Posterior vena cava (tissue), 2 donors: ENCODE measurements at regions not wholly inside any gene's neighbourhood (a gene's known extent, or its start where the extent isn't known, plus 50 kb on each side); places are given as distances from the start of the nearest gene placed in this dataset.
"Not testable (repeated sequence)": the region's sequence is repeated elsewhere in the genome, so short reads cannot be mapped to it uniquely, and the experiment has no call there.

Experiments
- DNase-seq: peaks from one replicate; pipeline ENCODE4 v3.0.0-alpha.2; 2020; ENCODE audit warnings: low spot score
- intact Hi-C, 2 donors: fragments of 100-400 bp; cut with DNase I; formaldehyde crosslinking; loops; one replicate each; pipeline versions ENCODE4 v1.14.1 to v1.14.2; 2022 to 2023
- donor health status: DM: yes; HTN: yes; CAD: no.
- donor health status: DM: yes; HTN: yes; CAD: no.

DNA sequence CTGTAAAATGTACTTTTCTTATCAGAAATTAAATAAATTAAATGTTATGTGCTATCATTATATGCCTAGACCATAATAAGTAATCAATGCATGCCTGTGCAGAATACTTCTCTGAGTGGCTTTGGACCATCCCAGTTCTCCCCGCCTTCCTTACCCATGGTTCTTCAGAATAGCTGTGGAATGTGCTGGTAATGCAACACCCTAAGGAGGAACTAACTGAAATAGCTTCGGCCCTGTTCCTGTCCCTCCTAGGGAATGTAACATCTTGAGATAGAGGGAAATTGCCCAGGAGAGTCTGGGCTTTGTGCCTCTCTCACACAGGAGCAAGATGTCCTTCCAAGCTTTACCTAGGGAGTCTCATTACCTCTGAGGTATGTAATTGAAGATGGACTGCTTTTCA, 693.6 kb upstream of the HS3ST1 start:
- intact Hi-C loops = no loop called here
- DNase-seq = no peak

DNA sequence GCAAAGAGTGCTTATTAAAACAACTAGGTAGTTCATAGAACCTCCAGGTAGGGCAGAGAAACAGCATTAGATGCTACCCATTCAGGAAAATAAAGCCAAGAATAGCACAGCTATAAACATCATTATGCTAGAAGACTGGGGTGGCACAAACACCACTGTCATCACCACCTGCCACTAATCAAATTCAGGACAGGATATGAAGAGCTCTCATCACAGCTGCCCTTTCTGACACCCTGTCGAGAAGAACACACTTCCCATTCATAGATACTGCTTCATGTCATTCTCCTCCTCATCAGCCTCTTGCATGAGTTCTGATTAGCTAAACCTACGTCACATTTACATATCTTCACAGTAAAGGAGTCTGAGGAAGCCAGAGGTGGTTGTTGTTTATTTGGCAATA, 692.3 kb upstream of the HS3ST1 start:
- intact Hi-C loops = no loop called here
- DNase-seq = no peak

DNA sequence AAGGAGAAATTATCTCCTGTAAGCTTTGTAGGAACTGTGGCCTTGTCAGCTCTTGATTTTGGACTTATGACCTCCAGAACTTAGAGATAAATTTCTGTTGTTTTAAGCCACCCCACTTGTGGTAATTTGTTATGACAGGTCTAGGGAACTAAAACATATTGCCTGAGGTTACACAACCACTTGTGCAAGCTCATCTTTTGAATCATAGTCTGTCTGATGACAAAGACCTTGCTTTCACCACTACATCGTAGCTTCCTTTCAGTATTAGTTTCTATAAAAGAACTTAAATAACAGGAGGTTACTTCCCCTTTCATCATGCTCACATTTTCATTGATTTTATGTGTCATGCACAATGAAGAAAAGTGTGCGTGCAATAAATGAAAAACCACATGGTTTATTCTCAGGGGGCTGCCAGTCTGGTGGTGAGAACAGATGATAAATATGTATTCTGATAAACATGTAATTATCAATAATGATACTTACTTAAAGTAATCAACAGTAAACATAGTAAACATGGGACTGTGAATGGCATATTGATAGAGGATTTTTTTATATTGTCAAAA, 690.0 kb upstream of the HS3ST1 start:
- no peak for DNase-seq
- intact Hi-C loops = no loop called here

DNA sequence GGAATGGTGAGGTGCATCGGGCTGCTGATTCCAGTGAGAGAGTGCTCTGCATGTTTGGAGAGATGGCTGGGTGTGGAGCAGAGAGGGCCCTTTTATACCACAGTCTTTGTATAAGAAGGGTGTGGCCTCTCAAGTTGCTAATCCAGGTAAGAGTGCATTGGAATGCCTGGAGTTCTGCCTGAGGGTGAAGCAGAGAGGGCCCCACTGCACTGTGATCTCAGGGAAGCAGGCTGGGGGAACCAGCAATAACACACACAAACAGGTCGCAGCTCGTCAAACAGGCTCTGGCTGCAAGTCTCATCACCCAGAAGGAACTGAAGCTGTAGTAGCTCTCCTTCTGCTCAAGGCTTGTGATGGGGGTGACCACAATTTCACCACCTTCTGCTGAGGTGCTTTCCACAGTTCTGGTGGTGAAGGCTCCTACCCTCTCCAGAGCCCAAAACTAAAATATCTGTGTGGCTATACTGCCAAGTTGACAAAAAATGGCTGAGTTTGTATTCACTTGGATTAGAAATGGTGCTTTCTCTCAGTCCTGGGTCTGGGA, 687.4 kb upstream of the HS3ST1 start:
- intact Hi-C loops = no loop called here
- no peak for DNase-seq

DNA sequence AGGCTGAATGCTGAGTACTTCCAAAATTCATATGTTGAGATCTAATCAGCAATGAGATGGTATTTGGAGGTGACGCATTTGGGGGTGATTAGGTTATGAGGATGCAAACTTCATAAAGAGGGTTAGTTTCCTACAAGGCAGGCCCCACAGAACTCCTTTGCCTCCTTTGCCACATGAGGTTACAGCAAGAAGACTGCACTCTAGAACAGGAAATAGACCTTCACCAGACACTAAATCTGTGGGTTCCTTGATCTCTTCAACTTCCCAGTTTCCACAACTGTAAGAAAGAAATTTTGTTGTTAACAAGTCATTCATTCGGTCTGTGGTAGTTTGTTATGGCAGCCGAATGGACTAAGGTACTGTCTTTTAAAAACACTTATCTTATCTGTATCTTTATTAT, 681.9 kb upstream of the HS3ST1 start:
- intact Hi-C loops = no loop called here
- DNase-seq = no peak

DNA sequence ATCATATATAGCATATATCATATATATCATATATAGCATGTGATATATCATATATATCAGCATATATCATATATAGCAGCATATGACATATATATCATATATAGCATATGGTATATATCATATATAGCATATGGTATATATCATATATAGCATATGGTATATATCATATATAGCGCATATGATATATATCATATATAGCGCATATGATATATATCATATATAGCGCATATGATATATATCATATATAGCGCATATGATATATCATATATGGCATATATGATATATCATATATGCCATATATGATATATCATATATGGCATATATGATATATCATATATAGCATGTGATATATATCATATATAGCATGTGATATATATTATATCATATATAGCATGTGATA, 680.4 kb upstream of the HS3ST1 start:
- intact Hi-C loops, DNase-seq: not testable (repeated sequence)

DNA sequence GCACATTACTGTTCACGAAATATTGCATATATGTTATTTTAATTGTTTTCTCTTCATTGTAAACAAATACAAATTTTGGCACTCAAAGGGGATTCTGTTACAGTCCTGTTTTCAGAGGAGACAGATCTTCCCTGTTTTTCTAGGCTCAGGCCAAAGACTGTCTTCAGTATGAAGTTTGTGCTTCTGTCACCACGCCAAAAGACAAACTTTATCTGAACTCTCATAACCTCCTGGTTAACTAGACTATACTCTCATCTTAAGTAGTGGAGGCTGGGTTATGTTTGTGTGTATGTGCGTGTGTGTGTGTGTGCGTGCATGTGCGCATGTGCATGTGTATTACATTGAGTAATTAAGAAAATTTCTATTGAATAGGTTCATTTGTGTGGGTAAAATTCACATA, 676.8 kb upstream of the HS3ST1 start:
- intact Hi-C loops = no loop called here
- no peak for DNase-seq

DNA sequence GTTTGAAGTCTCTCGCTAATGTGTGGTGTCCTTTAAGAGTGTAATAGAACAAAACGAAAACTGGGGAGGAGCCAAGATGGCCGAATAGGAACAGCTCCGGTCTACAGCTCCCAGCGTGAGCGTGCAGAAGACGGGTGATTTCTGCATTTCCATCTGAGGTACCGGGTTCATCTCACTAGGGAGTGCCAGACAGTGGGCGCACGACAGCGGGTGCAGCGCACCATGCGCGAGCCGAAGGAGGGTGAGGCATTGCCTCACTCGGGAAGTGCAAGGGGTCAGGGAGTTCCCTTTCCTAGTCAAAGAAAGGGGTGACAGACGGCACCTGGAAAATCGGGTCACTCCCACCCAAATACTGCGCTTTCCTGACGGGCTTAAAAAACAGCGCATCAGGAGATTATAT, 661.2 kb upstream of the HS3ST1 start:
- intact Hi-C loops, DNase-seq: not testable (repeated sequence)

DNA sequence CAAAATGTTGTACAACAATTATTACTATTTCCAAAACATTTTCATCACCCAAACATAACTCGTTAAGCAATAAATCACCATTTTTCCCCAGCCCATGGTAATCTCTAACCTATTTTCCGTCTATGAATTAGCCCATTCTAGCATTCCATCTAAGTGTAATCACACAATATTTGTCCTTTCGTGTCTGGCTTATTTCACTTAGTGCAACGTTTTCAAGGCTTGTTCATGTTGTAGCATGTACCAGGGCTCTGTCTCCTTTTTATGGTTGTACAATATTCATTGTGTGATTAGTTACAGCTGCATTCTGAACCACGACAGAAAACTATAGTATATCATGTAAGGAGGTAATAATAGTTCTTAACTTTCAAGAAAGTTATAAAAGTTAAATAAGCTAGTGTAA, 656.0 kb upstream of the HS3ST1 start:
- intact Hi-C loops = no loop called here
- DNase-seq = no peak

DNA sequence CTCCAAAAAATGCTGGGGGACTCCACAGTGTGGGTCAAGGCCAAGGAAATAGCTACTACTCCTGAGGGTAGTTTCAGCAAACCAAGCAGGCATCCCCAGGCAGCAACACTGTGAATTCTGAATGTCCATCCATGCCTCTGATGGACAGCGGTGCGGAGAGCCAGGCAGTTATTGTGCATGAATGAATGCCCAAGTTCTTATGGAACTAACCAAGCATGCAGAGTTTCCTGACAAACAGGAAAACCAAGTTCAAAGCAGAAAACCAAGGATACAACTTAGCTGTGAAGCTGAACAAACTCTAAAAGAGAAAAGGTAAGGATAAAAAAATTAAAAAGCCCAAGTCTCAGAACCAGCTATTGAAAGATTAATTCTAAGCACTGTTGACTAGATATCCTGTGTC, 642.6 kb upstream of the HS3ST1 start:
- DNase-seq = no peak
- intact Hi-C loops = no loop called here

DNA sequence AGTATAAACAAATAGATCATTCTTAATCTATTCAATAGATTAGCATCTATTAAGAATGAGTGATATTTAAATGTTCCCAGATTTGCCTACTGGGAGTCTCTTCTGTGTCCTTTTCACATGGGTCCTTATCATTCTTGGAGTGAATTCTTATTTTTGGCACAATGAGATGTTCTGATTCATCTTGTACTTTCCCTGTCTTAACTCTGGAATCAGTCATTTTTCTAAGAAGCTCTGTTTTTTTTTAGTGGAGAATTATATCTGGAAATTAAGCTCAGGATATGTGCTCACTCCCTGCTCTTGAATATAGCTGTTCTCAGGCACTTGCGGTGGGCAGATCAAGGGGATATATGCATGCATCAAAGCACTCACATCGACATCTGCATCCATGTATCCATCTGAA, 625.3 kb upstream of the HS3ST1 start:
- no peak for DNase-seq
- intact Hi-C loops = no loop called here

DNA sequence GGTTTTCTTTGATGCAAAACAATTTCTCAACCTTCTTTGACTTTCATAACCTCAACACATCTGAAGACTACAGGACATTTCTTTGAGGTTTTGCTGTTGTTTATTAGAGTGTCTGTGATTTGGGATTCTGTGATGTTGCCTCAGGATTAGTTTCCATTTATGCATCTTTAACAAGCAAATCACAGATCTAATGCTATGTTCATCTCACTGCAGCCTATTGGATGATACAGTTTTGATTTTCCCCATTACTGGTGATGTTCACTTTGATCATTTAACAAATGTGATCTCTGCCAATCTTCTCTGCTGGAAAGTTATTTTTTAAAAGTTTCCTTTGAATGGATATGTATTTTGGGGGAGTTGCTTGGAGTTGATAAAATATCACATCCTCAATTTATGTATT, 624.9 kb upstream of the HS3ST1 start:
- no peak for DNase-seq
- intact Hi-C loops = no loop called here

DNA sequence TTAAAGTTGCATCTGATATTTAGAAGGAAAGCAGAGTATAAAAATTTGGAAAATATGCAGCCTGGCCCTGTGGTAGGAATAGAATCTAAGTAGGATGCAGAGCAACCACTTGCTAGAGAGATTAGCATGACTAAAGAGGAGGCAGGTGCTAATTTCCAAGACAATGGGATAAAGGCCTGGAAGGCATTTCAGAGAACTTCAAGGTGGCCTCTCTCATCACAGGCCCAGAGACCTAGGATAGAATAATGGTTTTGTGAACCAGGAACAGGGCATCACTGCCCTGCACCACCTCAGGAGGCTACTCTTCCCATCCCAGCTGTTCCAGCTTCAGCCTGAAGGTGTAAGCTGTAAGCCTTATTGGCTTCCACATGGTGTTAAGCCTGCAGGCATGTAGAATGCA, 621.7 kb upstream of the HS3ST1 start:
- intact Hi-C loops = no loop called here

DNA sequence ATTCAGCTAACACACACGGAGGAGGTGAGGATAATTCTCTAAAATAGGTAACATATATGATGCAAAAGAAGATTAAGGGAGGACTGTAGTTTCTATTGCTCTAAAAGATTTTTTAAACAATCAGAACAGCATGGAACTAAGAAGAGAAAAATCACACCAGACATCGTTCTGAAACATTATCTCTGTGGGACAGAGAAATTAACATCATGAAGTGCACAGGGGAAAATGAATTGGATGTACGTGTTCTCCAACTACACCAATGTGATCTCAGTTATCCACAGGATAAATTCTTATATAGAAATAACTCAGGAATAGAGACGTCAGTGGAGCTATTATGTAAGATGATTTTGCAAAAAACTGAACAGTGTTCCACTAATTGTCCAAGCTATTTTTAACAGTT, 614.1 kb upstream of the HS3ST1 start:
- intact Hi-C loops = no loop called here
- DNase-seq = no peak

More for the DNA sequence above, 621.7 kb upstream of the HS3ST1 start:
- no peak for DNase-seq

DNA sequence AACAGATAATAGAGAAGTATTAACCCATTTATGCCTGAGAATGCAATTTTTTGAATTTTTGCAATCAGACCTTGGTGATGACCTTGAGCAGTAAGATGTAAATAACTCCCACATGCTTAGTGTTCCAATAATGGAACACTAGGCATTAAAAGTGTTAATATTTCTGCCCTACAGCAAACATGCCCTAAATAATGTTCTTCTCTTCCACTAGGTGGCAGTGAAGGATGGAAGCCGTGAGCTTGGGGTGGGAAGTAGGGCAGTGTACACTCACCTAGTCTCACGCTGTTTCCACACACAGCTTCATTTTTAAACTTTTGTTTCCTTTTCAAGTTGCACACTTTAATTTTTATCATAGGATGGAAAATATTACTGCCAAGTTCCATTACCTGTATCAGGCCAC, 613.1 kb upstream of the HS3ST1 start:
- no peak for DNase-seq
- intact Hi-C loops = no loop called here

DNA sequence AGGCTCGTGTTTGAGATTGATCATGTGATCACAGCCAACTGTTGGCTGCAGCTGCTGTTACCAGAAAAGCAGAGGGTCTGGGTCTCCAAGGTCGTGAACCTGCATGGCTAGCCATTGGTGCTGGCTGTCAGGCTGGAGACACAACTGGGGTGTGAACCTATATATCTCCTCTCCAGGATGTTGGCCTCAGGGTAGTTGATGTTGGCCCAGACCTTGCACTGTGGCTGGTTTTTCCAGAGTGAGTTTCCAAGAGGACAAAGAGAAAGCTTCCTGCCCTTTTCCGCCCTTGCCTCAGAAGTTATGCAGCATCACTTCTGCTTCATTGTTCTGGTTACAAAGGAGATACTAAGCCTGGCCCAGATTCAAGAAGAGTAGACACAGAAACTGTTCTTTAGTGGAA, 607.8 kb upstream of the HS3ST1 start:
- intact Hi-C loops = no loop called here
- no peak for DNase-seq

DNA sequence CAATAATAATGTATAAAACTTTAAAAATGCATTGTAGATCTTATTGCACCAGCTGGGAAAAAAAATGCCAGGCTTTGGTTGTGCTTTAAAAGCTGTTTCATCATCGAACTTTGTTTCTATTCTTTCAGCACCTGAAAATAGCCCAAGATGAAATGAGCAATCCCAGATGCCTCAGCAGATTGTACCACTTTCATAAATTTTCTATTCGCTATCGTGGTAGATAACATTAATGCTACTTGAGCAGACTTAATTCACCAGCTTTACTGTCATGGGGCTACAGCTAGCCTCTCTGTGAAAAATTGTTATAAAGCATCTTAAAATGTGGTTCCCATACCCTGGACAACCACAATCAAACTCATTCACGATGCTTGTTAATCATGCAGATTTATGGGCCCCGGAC, 599.6 kb upstream of the HS3ST1 start:
- no peak for DNase-seq
- intact Hi-C loops = no loop called here

DNA sequence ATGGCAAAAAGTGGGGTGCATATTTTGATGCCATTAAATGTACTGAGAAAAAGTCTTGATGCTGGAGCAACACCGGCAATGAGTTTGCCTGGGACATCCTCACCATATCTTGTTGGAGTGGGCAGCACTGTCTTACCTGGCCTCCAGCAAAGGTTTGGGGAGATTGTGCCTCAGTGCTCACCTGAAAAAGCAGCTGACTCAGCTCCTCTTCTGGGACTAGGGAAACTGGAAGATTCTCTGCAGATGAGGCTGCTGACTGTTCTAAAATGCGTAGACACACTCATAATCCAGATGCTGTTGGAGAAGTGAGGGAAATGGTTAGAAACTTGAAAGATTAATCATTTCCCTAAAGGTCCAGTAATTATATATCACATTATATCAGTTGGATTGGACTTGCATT, 593.7 kb upstream of the HS3ST1 start:
- no peak for DNase-seq
- intact Hi-C loops = no loop called here

DNA sequence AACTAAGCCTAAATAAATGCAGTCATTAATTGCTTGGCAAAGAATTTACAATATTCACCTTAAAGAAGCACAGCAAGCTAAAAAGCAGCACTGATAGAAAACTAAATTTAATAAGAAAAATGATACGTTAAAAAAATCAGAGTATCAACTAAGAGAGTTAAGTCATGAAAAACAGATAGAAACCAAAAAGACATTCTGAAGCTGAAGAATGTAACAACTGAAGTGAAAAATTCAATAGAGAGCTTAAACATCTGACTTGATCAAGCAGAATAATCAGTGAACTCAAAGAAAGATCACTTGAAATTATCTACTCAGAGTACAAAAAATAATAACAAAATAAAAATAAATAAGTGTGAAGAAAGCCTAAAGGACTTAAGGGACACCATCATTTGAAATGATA, 588.0 kb upstream of the HS3ST1 start:
- intact Hi-C loops = no loop called here
- no peak for DNase-seq

DNA sequence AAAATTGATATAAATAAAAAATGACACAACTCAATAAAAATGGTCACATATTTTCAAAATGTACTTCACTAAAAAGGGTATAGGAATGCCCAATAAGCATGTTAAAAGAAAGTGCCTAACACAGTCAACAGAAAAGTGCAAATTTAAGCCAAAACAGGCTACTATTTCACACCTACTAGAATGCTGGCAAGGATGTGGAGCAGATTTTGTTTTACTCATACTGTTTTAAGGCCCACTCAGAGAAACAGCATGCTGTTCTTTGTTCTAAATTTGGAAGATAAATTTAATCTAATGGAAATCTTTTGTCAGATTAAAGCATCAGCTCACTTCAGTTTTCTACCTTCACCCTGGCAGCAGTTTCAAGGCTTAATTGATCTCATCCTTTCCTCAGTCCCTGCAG, 576.8 kb upstream of the HS3ST1 start:
- intact Hi-C loops = no loop called here

DNA sequence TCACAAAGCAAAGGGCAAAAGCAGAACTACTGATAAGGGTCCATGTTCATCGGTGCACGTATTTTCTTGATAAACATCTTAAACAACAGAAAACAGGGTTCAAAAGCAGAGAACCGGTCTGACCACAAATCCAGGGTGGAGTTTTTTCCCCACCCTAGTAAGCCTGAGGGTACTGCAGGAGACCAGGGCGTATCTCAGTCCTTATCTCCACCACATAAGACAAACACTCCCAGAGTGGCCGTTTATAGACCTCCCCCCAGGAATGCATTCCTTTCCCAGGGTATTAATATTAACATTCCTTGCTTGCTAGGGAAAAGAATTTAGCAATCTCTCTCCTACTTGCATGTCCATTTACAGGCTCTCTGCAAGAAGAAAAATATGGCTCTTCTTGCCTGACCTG, 567.9 kb upstream of the HS3ST1 start:
- intact Hi-C loops, DNase-seq: not testable (repeated sequence)

More for the DNA sequence above, 576.8 kb upstream of the HS3ST1 start:
- no peak for DNase-seq

DNA sequence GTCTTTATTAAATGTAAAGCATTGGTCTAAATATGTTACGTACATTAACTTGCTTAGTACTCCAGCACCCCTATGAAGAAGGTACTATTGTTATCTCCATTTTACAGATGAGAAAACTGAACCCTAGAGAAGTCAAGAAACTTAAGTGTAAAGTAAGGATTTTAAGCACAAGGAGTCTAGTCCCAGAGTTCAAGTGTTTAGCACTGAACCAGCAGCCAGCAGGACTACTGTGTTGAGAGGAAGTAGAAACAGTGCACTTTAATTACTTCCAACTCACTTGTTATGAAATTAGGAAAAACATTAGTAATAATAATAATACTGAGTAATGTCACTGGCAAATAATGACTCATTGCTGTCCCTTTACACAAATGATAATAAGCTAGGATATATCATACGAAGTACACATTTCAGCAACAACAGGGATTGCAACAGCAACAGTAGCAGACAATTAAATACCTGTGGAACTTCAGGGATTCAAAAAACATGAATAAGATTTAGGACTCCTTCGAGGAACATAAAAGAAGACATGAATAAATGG, 548.1 kb upstream of the HS3ST1 start:
- no peak for DNase-seq

More for the DNA sequence above, 548.1 kb upstream of the HS3ST1 start:
- intact Hi-C loops = no loop called here
